ENCODE measurements at regions not wholly inside any gene's neighbourhood (a gene's known extent, or its start where the extent isn't known, plus 50 kb on each side); places are given as distances from the start of the nearest gene placed in this dataset.

DNA sequence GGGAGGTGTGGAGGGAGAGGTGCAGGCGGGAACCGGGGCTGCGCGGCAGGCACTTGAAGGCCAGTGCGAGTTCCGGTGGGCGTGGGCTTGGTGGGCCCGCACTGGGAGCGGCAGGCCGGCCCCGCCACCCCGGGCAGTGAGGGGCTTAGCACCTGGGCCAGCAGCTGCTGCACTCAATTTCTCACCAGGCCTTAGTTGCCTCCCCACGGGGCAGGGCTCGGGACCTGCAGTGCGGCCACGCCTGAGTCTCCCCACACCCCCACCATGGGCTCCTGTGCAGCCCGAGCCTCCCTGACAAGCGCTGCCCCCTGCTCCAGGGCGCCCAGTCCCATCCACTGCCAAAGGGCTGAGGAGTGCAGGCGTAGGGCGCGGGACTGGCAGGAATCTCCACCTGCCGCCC, 284.5 kb downstream of the DEPDC1B start:
- WGBS, 2 experiments (ENCODE audit: low coverage in 1 of 2, low lambda C conversion rate in 2 of 2, missing lambda C conversion rate in 2 of 2) = 60 to 63% methylated on average over 11 to 23 of the region's 23 CpGs
- in situ Hi-C loops (cut with MboI) = no loop called here
- H3K9ac ChIP-seq = no peak overlapping the region
- H3K27me3 ChIP-seq (replicated peaks; ENCODE audit: insufficient read depth) = no peaks in the 10 kb centered on the region
- no peaks in the 10 kb centered on the region for H3F3A ChIP-seq (ENCODE audit: insufficient read depth)
- no peaks in the 10 kb centered on the region for H3K9me3 ChIP-seq (ENCODE audit: low read depth)
- H3K4me1 ChIP-seq (ENCODE audit: insufficient read depth) = no peaks in the 10 kb centered on the region
- H4K20me1 ChIP-seq (ENCODE audit: insufficient read depth) = no peaks in the 10 kb centered on the region
- H3K79me2 ChIP-seq (ENCODE audit: insufficient read depth) = no peaks in the 10 kb centered on the region
- no peak overlapping the region for H2AFZ ChIP-seq
- no peaks in the 10 kb centered on the region for H3K36me3 ChIP-seq (ENCODE audit: low read depth)
- no peak for DNase-seq
- H3K4me2 ChIP-seq (ENCODE audit: unreplicated experiment) = no peak overlapping the region
- H3K4me3 ChIP-seq = no peak overlapping the region
- no peak for TF ChIP-seq EZH2phosphoT487 (IDR thresholded peaks at IDR 0.05; ENCODE audit: insufficient read depth, low read depth)
- no peak for TF ChIP-seq EZH2 (IDR thresholded peaks at IDR 0.05; ENCODE audit: insufficient read depth, poor library complexity, severe bottlenecking)
- no peaks in the 10 kb centered on the region for H3K9me2 ChIP-seq (ENCODE audit: insufficient read depth)
- H3K27ac ChIP-seq = no peak overlapping the region

DNA sequence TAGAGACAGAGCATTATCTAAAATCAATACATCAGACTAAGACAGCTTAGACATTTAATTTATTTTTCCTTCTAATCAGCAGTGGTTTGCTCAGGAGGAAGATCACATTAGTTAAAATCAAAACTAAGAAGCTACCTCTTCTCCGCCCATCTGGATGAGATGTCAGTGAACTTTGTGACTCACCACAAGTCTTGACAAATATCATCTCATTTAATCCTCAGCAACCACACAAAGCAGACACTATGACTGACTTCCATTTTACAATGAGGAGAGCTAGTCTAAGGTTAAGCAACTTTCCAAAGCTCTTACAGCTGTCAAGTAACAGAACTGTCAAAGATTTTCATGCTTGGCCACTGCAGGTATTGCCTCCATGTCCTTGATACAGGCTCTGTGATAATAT, 289.5 kb downstream of the DEPDC1B start:
- no peaks in the 10 kb centered on the region for H3K9me2 ChIP-seq (ENCODE audit: insufficient read depth)
- no peaks in the 10 kb centered on the region for H3K36me3 ChIP-seq (ENCODE audit: low read depth)
- H3K27ac ChIP-seq = no peak overlapping the region
- H3K9ac ChIP-seq = no peak overlapping the region
- WGBS, 2 experiments (ENCODE audit: low coverage in 1 of 2, low lambda C conversion rate in 2 of 2, missing lambda C conversion rate in 2 of 2) = 50 to 57% methylated on average over 1 of the region's 1 CpG
- no peaks in the 10 kb centered on the region for H3F3A ChIP-seq (ENCODE audit: insufficient read depth)
- H2AFZ ChIP-seq = no peak overlapping the region
- H3K27me3 ChIP-seq (replicated peaks; ENCODE audit: insufficient read depth) = no peaks in the 10 kb centered on the region
- no peaks in the 10 kb centered on the region for H4K20me1 ChIP-seq (ENCODE audit: insufficient read depth)
- H3K9me3 ChIP-seq (ENCODE audit: low read depth) = no peaks in the 10 kb centered on the region
- DNase-seq = peak; percentile 3
- no peak overlapping the region for H3K4me3 ChIP-seq
- TF ChIP-seq EZH2phosphoT487 (IDR thresholded peaks at IDR 0.05; ENCODE audit: insufficient read depth, low read depth) (no peak), EZH2 (IDR thresholded peaks at IDR 0.05; ENCODE audit: insufficient read depth, poor library complexity, severe bottlenecking) (no peak)
- in situ Hi-C loops (cut with MboI) = no loop called here
- no peaks in the 10 kb centered on the region for H3K4me1 ChIP-seq (ENCODE audit: insufficient read depth)
- H3K4me2 ChIP-seq (ENCODE audit: unreplicated experiment) = no peak overlapping the region
- H3K79me2 ChIP-seq (ENCODE audit: insufficient read depth) = no peaks in the 10 kb centered on the region

DNA sequence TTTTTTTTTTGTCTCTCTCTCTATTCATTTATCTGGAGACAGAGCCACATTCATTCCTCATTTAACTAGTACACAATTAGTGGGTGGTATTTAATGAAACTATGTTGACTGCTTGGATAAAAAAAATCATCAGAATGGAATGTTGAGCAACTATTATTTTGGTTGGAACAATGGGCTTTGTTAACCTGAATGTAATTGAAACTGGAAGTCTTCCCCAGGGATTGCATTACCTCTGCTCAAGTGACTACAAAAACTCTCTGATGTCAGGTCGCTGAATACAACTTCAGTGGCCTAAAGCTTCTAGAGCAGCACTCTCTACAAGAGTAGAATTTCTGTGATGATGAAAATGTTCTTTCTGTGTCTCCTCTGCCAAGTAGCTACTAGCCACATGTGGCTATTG, 295.8 kb downstream of the DEPDC1B start:
- Histone ChIP-seq H3K9ac (no peak overlapping the region), H3K4me1 (ENCODE audit: insufficient read depth) (no peaks in the 10 kb centered on the region), H3K27ac (no peak overlapping the region), H3K27me3 (replicated peaks; ENCODE audit: insufficient read depth) (no peaks in the 10 kb centered on the region), H3K9me3 (ENCODE audit: low read depth) (no peaks in the 10 kb centered on the region), H3K79me2 (ENCODE audit: insufficient read depth) (no peaks in the 10 kb centered on the region), H3K4me3 (no peak overlapping the region), H3K36me3 (ENCODE audit: low read depth) (no peaks in the 10 kb centered on the region), H3F3A (ENCODE audit: insufficient read depth) (no peaks in the 10 kb centered on the region), H2AFZ (no peak overlapping the region), H3K4me2 (ENCODE audit: unreplicated experiment) (no peak overlapping the region), H4K20me1 (ENCODE audit: insufficient read depth) (no peaks in the 10 kb centered on the region), H3K9me2 (ENCODE audit: insufficient read depth) (no peaks in the 10 kb centered on the region)
- no peak for DNase-seq
- TF ChIP-seq EZH2 (IDR thresholded peaks at IDR 0.05; ENCODE audit: insufficient read depth, poor library complexity, severe bottlenecking) (no peak), EZH2phosphoT487 (IDR thresholded peaks at IDR 0.05; ENCODE audit: insufficient read depth, low read depth) (no peak)
- WGBS, 2 experiments (ENCODE audit: low coverage in 1 of 2, low lambda C conversion rate in 2 of 2, missing lambda C conversion rate in 2 of 2) = 0 to 8% methylated on average over 1 of the region's 1 CpG
- in situ Hi-C loops (cut with MboI) = no loop called here

DNA sequence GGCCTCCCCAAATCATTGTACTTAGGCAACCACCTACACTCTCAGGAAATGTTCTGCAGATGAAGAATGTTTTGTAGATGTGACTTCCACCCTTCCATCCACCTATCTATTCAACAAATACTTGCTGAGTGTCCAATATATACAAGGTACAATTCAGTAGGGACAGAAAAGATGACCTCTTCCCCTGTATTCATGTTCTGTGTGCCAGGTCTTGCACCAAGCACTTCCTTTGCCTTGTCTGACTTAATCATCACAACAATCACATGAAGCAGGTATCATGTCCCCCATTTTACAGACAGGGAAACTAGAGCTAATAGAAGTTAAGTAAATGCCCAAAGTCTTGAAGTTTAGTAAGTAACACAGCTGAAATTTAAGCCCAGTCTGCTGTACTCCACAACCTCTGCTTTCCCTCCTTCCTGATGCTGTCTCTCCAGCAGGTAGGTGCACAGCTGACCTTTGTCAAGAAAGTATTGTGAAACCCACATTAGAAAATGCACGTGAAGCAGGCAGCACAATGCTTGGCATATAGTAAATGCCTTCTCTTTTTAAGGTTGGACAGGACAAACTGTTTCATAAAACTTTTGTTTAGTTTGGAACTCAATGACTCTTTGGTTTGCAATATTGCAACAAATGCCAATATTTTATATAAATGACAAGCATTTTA, 296.5 kb downstream of the DEPDC1B start:
- Histone ChIP-seq H2AFZ (no peak overlapping the region), H3K9me2 (ENCODE audit: insufficient read depth) (no peaks in the 10 kb centered on the region), H3F3A (ENCODE audit: insufficient read depth) (no peaks in the 10 kb centered on the region), H3K9ac (no peak overlapping the region), H3K27me3 (replicated peaks; ENCODE audit: insufficient read depth) (no peaks in the 10 kb centered on the region), H3K4me3 (no peak overlapping the region), H3K36me3 (ENCODE audit: low read depth) (no peaks in the 10 kb centered on the region), H3K27ac (no peak overlapping the region), H3K4me1 (ENCODE audit: insufficient read depth) (no peaks in the 10 kb centered on the region), H4K20me1 (ENCODE audit: insufficient read depth) (no peaks in the 10 kb centered on the region), H3K9me3 (ENCODE audit: low read depth) (no peaks in the 10 kb centered on the region), H3K79me2 (ENCODE audit: insufficient read depth) (no peaks in the 10 kb centered on the region), H3K4me2 (ENCODE audit: unreplicated experiment) (no peak overlapping the region)
- DNase-seq = no peak
- WGBS, 2 experiments (ENCODE audit: low coverage in 1 of 2, low lambda C conversion rate in 2 of 2, missing lambda C conversion rate in 2 of 2) = 32 to 33% methylated on average over 1 of the region's 1 CpG
- in situ Hi-C loops (cut with MboI) = no loop called here
- TF ChIP-seq EZH2phosphoT487 (IDR thresholded peaks at IDR 0.05; ENCODE audit: insufficient read depth, low read depth) = no peak
- no peak for TF ChIP-seq EZH2 (IDR thresholded peaks at IDR 0.05; ENCODE audit: insufficient read depth, poor library complexity, severe bottlenecking)

All from GM23248 (cell line).